ENCODE measurements at regions not wholly inside any gene's neighbourhood (a gene's known extent, or its start where the extent isn't known, plus 50 kb on each side); places are given as distances from the start of the nearest gene placed in this dataset.

GRCh38 chr1:233459470-233459945 is 132.0 kb downstream of the MAP3K21 start:
- no peak for TF ChIP-seq CTCF (IDR thresholded peaks at IDR 0.05; ENCODE audit: low read depth, low read length)
- no peak for TF ChIP-seq EZH2phosphoT487 (IDR thresholded peaks at IDR 0.05; ENCODE audit: low read depth)

Data from OCI-LY3 (cell line).